ENCODE measurements at regions not wholly inside any gene's neighbourhood (a gene's known extent, or its start where the extent isn't known, plus 50 kb on each side); places are given as distances from the start of the nearest gene placed in this dataset.
"Not testable (repeated sequence)": the region's sequence is repeated elsewhere in the genome, so short reads cannot be mapped to it uniquely, and the experiment has no call there.

DNA sequence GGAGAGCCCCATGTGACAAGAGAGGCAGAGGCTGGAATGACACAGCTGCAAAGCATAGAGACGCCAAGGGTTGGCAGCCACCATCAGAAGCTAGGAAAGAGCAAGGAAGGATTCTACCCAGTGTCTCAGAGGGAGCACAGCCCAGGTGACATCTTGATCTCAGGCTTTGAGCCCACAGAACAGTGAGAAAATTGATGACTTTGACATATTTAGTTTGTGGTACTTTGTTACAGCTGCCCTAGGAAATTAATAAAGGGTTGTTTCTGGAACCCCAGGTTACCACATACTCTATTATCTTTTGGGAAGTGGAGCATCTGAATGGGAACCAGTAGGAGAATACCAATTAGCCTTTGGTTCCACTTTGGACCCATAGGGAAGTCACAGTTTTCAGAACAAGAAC, 231.7 kb downstream of the ZNF621 start:
- no peak for DNase-seq

DNA sequence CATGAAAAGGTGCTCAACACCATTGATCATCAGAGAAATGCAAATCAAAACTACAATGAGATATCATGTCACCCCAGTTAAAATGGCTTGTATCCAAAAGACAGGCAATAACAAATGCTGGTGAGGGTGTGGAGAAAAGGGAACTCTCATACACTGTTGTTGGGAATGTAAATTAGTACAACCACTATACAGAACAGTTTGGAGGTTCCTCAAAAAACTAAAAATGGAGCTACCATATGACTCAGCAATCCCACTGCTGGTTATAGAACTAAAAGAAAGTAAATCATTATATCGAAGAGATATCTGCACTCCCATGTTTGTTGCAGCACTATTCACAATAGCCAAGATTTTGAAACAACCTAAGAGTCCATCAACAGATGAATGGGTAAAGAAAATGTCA, 238.0 kb downstream of the ZNF621 start:
- not testable (repeated sequence) for DNase-seq

DNA sequence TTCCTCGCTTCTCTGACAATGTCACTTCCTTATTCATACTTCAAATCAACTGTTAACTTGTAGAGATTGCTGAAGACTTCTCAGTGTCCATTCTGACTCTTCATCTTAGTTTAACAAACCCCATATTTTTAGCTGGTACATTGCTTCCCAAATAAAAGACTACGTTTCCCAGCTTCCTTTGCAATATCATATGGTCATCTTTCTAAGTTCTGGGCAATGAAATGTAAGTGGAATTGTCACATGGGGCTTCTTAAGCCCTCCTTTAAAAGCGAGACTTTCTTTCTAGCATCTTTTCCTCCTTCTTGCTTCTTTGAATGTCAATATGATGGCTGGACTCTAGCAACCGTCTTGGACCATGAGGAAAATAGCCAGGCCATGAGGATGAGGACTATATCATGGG, 239.0 kb downstream of the ZNF621 start:
- DNase-seq, result no peak

DNA sequence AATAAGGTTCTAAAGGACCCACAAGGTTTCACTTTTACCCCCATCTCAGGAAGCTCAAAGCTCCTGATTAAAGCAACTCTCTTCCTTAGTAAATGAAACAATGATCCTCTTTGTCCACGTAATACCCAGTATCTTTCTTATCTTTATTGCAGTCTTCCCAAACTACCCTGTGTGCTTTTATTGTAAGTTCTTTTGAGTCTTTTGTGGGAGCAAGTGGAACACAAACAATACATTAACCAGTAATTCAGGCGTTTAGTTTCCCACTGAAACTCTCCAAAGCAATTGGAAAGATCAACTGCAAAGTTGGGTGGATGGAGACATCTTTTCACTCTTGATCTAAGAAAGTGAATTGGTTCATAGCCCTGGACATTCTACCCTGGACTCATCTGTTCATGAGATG, 240.0 kb downstream of the ZNF621 start:
- no peak for DNase-seq

DNA sequence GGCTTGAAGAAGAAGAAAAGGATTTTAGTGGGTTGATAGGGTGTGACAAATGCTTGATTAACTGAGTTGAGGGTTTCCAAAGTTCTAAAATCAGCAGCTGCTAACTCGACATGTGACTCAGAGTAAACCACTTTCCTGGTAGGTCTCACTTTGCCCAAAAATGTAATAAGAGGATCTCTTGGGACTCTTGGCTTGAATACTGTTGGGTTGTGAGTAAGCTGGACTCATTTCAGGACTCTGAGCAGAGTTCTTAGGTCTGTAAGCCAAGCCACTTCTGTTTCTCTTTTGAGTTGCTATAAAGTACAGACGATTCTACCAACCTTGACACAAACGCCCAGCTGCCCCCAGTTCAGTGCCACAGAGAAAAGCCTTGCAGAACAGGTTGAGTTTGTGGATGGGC, 241.1 kb downstream of the ZNF621 start:
- no peak for DNase-seq

DNA sequence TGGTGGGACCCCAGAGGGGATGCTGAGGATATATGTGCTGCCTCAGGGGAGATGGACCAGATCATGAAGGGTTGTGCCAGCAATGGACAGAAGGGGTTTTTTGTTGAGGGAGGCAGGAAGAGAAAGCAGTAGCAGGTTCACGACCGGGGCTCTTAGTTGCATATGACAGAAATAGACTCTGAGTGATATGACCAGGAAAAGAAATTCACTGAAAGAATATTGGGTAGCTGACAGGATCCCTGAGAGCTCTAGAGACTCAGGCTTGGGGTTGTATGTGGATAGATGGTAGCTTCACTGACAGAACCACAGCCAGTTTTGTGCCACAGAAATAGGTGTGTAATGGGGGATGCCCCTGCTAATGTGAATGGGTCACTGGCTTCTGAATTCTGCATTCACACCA, 241.6 kb downstream of the ZNF621 start:
- DNase-seq, result no peak

DNA sequence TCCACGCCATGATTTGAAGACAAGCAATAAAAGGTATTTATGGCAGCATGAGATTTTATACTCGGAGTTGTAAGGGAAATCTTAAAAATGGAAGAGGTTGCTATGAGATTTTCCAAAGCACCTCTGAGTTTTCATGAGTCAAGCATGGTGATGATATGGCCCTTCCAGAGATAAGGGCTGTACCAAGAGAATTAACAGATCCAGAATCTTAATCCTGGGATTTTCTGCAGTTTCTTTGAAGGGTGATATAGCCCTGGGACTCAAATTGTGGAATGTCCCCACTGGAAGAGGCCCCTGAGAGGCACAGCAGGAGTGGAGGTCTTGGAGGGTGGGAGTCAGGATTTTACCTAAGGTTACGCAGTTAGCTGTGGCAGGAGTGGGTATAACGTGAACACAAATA, 243.3 kb downstream of the ZNF621 start:
- DNase-seq, result no peak

DNA sequence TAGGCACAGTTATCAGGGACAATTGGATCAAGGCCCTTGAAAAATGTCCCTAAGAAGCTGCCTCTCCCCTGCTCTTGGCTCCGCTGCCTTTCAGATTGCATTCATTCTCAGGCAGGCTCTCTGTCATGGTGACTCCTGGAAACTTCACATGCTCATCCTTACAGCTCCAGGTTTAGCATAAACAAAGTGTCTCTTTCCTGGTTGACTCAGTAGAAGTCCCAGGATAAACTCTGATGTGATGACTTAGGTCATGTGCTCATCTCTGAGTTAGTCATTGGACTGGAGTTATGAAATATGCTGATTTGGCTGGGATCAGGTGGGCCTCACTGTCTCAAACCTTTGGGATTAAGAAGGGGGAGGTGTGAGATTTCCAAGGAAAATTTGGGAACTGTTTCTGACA, 243.8 kb downstream of the ZNF621 start:
- DNase-seq, result no peak

DNA sequence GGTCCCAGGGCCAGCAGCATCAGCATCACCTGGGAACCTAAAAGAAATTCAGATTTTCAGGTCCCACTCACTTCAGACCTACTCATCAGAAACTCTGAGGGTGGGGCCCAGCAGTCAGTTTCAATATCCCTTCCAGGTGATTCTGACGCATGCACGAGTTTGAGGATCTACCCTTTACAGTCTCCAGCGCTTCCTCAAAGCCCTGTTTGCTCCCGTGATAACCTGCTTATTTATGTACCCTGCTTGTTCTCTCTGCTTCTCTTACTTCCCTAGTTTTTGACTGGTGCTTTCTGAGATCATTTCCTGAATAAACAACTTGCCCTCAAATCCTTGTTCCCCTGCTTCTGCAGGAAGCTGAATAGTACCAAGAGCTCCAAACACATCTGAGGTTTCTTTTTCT, 245.3 kb downstream of the ZNF621 start:
- no peak for DNase-seq

DNA sequence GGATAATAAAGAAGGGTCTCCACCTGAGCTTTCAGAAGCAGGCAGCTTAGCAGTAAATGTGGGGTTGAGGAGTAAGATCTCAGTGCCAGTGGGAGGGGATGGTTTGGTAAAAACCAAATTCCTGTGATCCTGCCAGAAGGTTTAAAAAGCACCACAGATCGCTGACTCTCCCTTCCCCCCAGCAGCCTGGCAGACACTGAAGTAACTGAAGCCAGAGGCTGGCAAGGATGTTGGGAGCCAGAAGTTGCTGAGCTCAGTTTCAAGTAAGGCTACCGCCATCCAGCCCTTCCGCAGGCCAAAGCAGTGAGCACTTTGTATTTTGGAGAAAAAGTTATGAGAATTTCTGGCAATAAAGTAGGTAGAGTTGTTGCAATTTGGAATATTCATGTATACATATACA, 246.4 kb downstream of the ZNF621 start:
- no peak for DNase-seq

DNA sequence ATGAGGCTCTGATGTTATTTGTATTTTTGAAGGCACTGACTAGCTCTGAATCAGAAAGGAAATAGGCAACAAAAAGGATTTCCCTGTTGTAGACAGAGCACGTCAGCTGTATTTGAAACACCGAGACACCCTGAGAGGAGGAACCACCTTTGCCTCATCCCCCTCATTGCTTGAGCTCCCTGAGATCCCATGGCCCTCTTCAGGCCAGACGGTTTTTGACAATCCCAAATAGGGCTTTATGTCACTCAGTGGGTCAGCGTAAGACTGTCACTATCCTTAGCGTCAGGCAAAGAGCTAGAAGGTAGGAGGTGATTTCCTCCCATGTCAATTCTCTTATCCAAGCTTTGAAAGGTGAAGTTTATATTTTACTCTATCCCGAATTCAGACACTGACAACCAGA, 254.3 kb downstream of the ZNF621 start:
- DNase-seq, result no peak

DNA sequence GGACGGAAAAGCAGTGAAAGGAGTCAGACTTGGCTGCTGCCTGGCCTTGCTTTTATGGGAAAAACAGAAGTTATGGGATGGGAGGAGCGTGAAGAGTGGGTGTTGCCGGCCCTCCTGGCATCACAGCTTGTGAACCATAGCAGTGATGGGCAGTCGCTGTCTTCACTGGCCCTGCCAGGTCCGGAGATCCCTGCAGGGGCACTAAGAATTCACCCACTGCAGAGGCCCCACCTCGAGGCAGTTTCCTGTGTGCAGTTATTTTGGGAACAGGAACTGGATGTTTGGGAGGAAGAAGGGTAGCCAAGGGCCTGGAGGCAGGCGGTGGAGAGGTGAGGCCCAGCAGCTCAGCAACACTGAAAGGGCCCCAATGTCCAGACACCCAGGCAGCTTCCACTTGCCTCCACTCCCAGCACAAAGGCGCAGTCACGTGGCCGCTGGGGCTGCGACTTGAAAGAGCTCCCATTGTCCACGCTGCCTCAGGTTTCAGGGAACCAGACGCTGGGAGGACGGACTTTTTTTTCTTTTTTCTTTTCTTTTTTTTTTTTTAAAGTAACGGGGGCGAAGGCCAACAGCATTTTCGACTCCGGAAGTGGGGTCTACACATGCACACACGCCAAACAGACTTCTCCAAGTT, 255.6 kb downstream of the ZNF621 start:
- no peak for DNase-seq

DNA sequence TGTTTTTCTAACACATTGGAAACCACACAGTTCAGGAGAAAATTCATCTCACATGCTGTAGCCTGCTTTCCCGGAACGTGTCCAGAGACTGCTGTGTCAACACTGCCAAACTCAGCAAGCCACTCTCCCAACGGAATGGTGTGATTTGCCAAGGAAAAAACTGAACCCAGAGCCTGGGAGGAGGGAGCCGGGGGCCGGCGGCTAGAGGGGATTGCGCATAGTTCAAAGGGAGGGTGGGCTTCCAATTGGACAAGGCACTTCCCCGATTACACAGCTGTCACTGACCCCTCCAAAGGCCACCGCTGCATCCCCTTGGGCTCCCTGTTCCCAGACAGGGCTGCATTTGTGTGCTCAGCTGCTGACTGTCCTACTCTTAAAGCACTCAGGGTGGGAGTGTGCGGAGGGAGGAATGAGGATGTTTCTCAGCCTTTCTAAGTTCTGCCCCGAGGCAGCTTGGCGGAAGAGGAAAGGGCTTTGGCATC, 256.2 kb downstream of the ZNF621 start:
- DNase-seq, result no peak

DNA sequence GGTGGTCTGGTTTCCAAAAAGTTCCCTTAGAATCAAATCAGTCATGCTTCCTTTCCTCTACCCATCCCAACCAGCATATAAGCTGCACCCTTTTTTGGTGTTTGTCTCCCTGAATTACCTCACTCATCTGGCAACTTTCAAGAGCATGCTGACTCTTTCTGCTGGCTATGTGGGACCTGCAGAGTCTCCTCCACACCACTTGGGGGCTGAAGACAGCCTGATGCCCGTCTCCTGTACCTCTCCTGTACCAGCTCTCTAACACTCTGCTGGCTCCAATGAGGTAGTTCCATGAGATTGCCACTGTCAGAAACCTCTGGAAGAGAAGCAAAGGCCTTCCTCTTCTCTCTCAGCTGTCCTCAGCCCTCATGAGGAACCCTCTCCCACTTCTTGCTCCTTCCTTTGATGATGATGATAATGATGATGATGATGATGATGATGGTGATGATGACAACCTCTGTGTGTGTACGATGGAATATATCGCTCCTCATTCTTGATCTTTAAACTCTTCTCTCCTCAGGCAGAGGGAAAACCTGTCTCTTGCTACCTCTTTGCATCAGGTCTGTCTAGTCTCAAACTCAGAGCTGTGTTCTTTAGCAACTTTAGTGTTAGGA, 257.5 kb downstream of the ZNF621 start:
- no peak for DNase-seq

DNA sequence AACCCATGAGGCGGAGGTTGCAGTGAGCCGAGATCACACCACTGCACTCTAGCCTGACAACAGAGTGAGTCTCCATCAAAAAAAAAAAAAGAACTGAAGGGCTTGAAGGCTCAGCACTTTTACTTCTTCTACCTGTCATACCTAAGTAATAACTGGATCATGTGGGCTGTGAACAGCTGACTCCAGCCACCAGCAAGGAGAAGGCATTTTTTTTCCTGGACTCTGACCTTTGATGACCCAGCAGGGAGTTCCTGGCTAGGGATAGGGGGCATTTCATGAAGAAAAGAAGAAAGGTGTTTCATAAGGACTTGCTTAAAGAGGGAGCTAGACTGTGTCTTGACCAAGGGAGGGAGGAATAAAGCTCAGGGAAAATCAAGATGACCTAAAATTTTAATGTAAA, 266.0 kb downstream of the ZNF621 start:
- no peak for DNase-seq

DNA sequence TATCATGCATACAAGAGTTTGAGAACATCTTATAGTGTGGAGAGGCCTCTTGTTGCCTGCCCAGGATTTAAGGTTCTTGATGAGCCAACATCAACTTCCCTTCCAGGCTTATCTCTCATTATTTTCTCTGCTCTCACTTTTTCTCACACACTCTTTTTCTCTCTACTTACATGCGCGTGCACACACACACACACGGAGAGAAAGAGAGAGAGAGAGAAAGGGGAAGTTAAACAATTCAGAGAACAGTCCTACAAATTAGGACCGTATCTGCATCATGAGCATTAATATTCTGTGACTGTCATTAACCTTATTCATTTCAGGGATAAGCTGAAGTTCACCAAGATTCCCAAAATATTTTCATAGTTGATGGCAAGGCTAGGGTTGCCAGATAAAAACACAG, 269.0 kb downstream of the ZNF621 start:
- DNase-seq, result no peak

DNA sequence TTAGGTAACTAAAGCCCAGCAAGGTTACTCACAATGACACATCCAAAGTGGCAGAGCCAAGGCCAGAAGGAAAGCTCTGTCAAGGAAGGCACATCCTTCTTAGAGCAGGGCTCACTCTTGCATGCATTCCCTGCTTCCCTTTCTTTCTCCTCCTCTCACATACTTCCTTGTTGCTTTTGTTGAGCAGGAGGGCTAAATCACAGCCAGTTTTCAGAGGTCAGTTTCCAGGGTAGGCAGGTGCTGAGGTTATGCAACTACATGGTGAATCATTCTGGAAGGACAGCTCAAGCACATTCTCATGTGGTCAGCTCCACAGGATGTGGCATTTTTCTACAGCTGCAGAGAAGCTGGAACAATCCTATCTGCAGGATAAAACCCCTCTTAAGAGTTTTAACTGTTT, 275.6 kb downstream of the ZNF621 start:
- no peak for DNase-seq

DNA sequence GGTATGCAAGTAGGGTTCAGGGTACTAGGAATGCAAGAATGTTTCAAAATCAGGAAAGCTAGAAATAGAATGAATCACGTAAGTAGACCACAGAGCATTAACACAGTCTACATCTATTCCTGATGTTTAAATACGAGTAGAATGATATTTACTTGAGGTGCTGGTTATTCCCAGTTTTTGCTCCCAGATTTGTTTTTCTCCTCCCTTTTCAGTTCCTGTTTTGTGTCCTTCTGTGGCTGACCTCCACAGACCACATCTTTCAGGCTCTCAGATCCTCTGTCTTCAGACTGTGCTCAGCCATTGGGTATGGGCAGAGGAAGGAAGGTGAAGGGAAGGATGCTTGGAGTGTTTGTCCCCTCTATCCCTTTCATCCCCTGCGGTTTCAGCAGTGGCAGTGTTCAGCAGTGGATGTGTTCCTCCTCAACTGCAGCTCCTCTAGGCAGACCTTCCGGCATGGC, 276.6 kb downstream of the ZNF621 start:
- DNase-seq, result no peak

DNA sequence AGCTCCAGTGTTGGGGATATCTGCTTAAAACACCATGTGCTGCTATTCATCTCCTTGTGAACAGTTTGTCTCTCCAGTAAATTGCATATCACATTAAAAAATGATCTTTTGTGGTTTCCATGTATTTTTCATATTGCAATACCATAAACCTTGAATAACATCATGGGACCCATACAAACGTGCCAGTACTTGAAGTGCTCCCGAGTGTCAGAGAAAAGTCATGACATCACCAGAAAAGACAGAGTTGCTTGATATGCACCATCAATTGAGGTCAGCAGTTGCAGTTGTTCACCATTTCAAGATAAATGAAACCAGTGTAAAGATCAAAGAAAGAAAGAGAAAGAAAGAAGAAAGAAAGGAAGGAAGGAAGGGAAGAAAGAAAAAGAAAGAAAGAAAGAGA, 278.6 kb downstream of the ZNF621 start:
- DNase-seq, result no peak

DNA sequence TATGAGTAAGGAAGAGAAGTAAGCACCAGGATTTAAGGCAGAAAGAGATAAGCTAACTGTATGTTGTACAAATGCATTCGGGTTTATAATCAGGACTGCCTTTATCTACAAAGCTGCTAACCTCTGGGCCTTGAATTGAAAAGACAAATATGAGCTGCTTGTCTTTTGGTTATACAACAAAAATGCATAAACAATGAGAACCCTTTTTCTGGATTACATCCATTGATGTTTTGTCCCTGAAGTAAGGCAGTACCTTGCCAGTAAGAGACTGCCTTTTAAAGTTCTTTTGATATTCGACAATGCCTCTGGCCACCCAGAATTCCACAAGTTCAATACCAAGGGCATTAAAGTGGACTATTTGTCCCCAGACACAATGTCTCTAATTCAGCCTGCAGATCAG, 280.7 kb downstream of the ZNF621 start:
- no peak for DNase-seq

DNA sequence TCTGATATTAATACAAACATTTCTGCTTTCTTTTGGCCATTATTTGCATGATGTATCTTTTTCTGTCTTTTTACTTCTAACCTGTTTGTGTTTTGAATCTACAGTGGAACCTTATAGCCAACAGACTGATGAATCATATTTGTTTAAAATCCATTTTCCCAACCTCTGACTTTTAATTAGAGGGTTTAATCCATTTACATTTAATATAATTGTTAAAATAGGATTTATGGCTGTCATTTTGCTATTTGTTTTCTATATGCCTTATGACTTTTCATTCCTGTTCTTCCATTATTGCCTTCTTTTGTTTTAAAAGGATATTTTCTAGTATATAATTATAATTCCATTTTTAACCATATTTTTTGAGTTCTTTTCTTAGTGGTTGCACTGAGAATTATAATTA, 286.1 kb downstream of the ZNF621 start:
- DNase-seq, result no peak

DNA sequence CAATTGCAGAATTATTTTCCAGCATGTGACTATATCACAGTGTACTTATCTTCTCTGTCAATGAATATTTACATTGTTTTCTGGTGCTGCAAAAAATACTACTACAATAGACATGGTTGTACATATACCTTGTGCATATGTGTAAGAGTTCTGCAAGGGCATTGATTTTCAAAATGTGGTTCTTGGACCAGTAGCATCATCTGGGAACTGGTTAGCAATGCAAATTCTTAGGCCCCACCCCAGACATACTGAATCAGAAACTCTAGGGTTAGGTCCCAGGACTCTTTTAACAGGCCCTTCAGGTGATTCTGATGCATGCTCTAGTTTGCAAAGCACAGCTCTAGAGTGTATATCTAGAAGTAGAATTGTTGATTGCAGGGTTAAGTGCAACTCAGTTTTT, 292.3 kb downstream of the ZNF621 start:
- DNase-seq, result no peak

DNA sequence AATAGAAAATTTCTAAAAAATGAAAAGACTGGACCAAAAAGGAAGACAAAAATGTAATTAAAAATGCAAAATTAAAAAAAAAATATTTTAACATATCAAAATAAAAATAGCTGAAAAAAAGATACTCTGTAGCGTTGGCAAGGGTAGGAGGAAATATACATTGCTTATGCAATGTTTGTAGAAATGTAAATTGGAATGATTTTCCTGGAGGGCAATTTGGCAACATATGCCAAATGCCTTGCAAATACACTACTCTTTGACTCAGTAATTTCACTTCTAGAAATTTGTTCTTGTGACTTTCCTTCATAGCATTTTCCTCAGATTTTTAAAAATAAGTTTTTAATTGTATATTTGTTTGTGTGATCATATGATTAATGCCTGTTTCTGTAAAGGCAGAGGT, 296.6 kb downstream of the ZNF621 start:
- no peak for DNase-seq

DNA sequence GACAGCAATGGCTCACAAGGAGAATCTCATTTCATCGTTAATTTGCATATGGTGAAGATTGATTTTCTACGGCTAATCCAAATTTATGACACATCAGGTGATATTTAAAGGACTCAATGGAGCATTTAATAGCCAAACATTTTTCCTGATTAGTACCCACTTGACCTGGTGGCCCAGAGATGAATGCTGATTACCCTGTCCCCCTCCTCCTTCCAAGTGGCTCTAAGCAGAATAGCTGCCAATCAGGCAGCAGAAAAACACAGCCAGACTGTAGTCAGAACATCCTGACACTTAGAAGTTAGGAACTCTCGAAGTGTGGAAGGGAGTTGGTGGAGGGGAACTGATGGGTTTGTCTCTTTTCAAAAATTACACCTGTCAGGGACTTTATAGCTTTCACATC, 302.5 kb downstream of the ZNF621 start:
- no peak for DNase-seq
